Ascending aorta (tissue), 2 donors: ENCODE measurements at regions not wholly inside any gene's neighbourhood (a gene's known extent, or its start where the extent isn't known, plus 50 kb on each side); places are given as distances from the start of the nearest gene placed in this dataset.

ENCODE experiments used
- DNase-seq, 2 donors: peaks; one replicate each; pipeline ENCODE4 v3.0.0-alpha.2; 2019; ENCODE audit warnings: low spot score in 2 of 2
- H3K27ac ChIP-seq, 2 donors: fragments of 200-600 bp; sonication (generic); one replicate each; pipeline ENCODE4 v1.5.1; 2016 to 2017; ENCODE audit warnings: mild to moderate bottlenecking in 1 of 2
- H3K27me3 ChIP-seq: fragments of 200-600 bp; sonication (generic); one replicate; pipeline ENCODE4 v1.5.1; 2017
- H3K36me3 ChIP-seq, 2 donors: fragments of 200-600 bp; sonication (generic); one replicate each; pipeline ENCODE4 v1.5.1; 2016
- H3K4me1 ChIP-seq, 2 donors: fragments of 200-600 bp; sonication (generic); one replicate each; pipeline ENCODE4 v1.5.1; 2016 to 2017; ENCODE audit warnings: mild to moderate bottlenecking in 1 of 2
- H3K4me3 ChIP-seq, 2 donors: fragments of 200-600 bp; sonication (generic); one replicate each; pipeline ENCODE4 v1.5.1; 2016 to 2017; ENCODE audit warnings: mild to moderate bottlenecking in 1 of 2
- H3K9me3 ChIP-seq, 2 donors: fragments of 200-600 bp; sonication (generic); one replicate each; pipeline ENCODE4 v1.5.1; 2016
- CTCF ChIP-seq, 3 experiments: fragments of 200-600 bp in 2 of 3; fragments of 450-650 bp in 1 of 3; sonication (generic) in 2 of 3; IDR thresholded peaks; one replicate each; pipeline ENCODE4 v1.5.1; 2016 to 2019; ENCODE audit warnings: antibody characterized with exemption in 3 of 3, mild to moderate bottlenecking in 1 of 3, moderate library complexity in 1 of 3
- intact Hi-C: fragments of 100-400 bp; cut with DNase I; formaldehyde crosslinking; loops from one replicate; pipeline ENCODE4 v1.15.1; 2023

- intact Hi-C loops, result no loop called here
- Histone ChIP-seq H3K27ac (no peak overlapping the region), H3K27me3 (no peaks in the 10 kb centered on the region), H3K36me3 (no peaks in the 10 kb centered on the region), H3K9me3 (no peaks in the 10 kb centered on the region), H3K4me1 (no peaks in the 10 kb centered on the region), H3K4me3 (no peak overlapping the region)
- TF ChIP-seq CTCF (IDR thresholded peaks at IDR 0.05), result no peak
- no peak for DNase-seq
These were observed 81.3 kb upstream of the TMEM33 start for GRCh38 chr4:41853973-41854372.

- no peaks in the 10 kb centered on the region for H3K4me1 ChIP-seq
- intact Hi-C loops, result no loop called here
- no peak for DNase-seq
- H3K9me3 ChIP-seq, result no peaks in the 10 kb centered on the region
- H3K4me3 ChIP-seq, result no peak overlapping the region
- H3K27me3 ChIP-seq, result no peaks in the 10 kb centered on the region
- no peak overlapping the region for H3K27ac ChIP-seq
- no peaks in the 10 kb centered on the region for H3K36me3 ChIP-seq
- TF ChIP-seq CTCF (IDR thresholded peaks at IDR 0.05), result no peak
These were observed 83.0 kb upstream of the TMEM33 start for GRCh38 chr4:41852229-41852628.

GRCh38 chr4:41851621-41852020, 83.6 kb upstream of the TMEM33 start:
- no peaks in the 10 kb centered on the region for H3K27me3 ChIP-seq
- no peaks in the 10 kb centered on the region for H3K4me1 ChIP-seq
- DNase-seq, result no peak
- no peaks in the 10 kb centered on the region for H3K9me3 ChIP-seq
- intact Hi-C loops, result no loop called here
- H3K27ac ChIP-seq, result no peak overlapping the region
- H3K36me3 ChIP-seq, result no peaks in the 10 kb centered on the region
- no peak overlapping the region for H3K4me3 ChIP-seq
- no peak for TF ChIP-seq CTCF (IDR thresholded peaks at IDR 0.05)

DNA sequence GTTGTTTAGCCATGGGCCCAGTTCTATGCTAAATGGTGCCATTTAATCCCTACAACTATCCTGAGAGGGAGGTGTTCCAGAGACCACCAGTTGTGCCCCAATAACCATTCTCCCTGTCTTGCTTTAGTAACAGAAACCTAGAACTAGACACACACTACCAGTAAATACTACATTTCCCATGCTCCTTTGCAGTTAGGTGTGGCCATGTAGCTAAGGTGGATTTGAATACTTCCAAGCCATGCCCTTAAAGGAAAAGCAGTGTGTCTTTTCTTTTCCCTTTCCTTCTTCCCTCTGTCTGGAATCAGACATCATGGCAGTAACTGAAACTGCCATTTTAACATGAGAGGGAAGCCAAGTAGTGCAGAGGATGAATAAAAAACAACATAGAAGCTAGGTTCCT, 90.9 kb upstream of the TMEM33 start:
- H3K36me3 ChIP-seq, result no peaks in the 10 kb centered on the region
- intact Hi-C loops, result no loop called here
- H3K27me3 ChIP-seq, result no peaks in the 10 kb centered on the region
- H3K9me3 ChIP-seq, result no peaks in the 10 kb centered on the region
- DNase-seq, result no peak
- TF ChIP-seq CTCF (IDR thresholded peaks at IDR 0.05), result no peak
- no peaks in the 10 kb centered on the region for H3K4me1 ChIP-seq
- no peak overlapping the region for H3K4me3 ChIP-seq
- H3K27ac ChIP-seq, result no peak overlapping the region

DNA sequence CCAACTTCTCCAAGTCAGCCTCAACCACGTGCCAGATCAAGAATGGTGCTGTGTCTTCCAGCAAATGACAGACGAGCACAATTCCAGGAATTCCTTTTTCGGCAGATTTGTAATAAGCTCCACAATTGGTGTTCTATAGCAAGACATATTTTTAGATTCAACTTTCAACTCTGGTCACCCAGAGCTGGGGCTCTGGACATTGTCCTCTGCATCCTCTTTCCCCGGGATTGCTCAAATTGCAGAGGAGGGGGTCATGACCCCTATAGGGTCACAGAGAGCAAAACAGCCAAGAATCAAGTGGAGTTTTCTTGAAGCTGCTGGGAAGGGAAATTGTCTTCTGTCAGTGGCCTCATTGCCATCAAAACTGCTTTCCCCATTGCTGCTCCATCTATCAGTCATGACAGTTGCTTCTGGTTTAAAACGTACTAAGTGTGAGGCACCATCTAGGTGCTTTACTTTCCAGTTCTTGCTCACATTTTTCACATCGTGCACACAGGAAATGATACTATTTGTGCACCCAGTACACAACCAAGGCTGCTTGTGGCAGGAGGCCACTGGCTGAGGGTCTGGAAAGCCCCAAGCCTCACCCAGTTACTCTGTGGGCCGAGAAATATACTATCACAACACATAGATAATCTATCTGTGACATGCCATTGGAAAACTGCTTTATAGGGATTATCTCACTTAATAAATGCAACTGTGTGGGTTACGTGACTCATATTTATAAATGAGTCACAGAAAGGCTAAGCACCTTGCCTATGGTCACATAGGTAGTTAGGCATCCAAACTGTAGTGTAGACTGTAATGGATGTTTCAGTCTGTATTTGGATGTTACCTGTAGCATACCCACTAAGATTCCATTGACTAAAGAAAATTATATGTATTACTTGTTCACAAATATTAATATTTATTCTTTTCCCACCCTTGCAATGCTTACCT, 91.7 kb upstream of the PHOX2B start:
- Histone ChIP-seq H3K27me3 (no peaks in the 10 kb centered on the region), H3K4me3 (no peak overlapping the region), H3K36me3 (no peaks in the 10 kb centered on the region), H3K9me3 (no peaks in the 10 kb centered on the region), H3K4me1 (no peaks in the 10 kb centered on the region), H3K27ac (no peak overlapping the region)
- intact Hi-C loops, result no loop called here
- no peak for TF ChIP-seq CTCF (IDR thresholded peaks at IDR 0.05)
- no peak for DNase-seq
